DOHH2 (cell line): ENCODE measurements at regions not wholly inside any gene's neighbourhood (a gene's known extent, or its start where the extent isn't known, plus 50 kb on each side); places are given as distances from the start of the nearest gene placed in this dataset.

Source experiments
- EZH2phosphoT487 ChIP-seq: fragments of 200-600 bp; sonication (generic); IDR thresholded peaks from 2 replicates; pipeline ENCODE4 v1.6.1; 2017; ENCODE audit warnings: borderline replicate concordance, mild to moderate bottlenecking, antibody characterized with exemption, low read length, moderate library complexity, mixed read lengths
- TF ChIP-seq, protein P1 (sequence below): fragments of 200-600 bp; sonication (generic); IDR thresholded peaks from one replicate; pipeline ENCODE4 v1.5.1; 2014; ENCODE audit warnings: antibody characterized with exemption, mild to moderate bottlenecking, low read depth, low read length; ENCODE audit not compliant: poor library complexity, severe bottlenecking

DNA sequence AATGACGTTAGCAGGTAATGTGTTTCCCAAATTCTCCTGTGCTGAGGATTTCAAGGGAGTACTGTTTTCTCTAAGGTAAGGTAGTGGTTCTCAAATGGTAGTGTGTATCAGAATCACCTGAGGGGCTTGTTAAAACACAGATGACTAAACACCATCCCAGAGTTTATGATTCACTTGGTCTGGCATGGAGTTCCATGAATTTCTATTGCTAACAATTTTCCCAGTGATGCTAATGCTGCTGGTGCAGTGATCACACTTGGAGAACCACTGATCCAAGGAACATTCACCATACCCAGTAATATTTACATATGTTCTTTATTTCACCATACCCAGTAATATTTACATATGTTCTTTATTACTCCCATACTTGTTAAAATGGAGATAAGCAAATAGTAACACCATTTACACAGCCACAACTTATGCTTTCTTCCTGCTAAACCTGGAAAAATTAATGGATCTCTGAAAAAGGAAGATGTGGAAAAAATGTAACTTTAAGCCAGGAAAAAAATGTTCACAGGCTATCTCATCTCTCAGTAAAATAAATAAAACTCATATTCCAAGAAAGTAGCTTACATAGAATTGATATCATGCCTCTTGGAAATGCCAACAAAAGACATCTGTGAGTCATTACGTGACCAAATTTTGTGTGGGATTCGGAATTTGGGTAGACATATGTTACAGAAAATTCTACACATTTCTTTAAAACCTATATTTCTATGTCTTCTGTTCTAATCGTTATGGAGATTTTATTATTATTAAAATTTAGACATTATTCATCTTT is 129.5 kb downstream of the MMUT start:
- TF ChIP-seq, protein P1, sequence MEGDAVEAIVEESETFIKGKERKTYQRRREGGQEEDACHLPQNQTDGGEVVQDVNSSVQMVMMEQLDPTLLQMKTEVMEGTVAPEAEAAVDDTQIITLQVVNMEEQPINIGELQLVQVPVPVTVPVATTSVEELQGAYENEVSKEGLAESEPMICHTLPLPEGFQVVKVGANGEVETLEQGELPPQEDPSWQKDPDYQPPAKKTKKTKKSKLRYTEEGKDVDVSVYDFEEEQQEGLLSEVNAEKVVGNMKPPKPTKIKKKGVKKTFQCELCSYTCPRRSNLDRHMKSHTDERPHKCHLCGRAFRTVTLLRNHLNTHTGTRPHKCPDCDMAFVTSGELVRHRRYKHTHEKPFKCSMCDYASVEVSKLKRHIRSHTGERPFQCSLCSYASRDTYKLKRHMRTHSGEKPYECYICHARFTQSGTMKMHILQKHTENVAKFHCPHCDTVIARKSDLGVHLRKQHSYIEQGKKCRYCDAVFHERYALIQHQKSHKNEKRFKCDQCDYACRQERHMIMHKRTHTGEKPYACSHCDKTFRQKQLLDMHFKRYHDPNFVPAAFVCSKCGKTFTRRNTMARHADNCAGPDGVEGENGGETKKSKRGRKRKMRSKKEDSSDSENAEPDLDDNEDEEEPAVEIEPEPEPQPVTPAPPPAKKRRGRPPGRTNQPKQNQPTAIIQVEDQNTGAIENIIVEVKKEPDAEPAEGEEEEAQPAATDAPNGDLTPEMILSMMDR: no peak
- no peak for TF ChIP-seq EZH2phosphoT487
